Caco-2 (cell line): ENCODE measurements at regions not wholly inside any gene's neighbourhood (a gene's known extent, or its start where the extent isn't known, plus 50 kb on each side); places are given as distances from the start of the nearest gene placed in this dataset.

ENCODE experiments used
- BruUV-seq: library from RNA; stranded (reverse); fragments of 400-500 nt; replicated peaks from 2 replicates; lab custom pipeline; 2021; lab: Mats Ljungman, UMichigan
- CTCF ChIA-PET: fragments of 300-600 bp; sonication (Branson Sonifier 250); formaldehyde crosslinking; loops from one replicate; lab custom pipeline; 2022; ENCODE audit warnings: antibody characterized with exemption; lab: Charles Lee
- POLR2A ChIA-PET: fragments of 300-600 bp; sonication (Branson Sonifier 250); formaldehyde crosslinking; loops from one replicate; lab custom pipeline; 2022; ENCODE audit warnings: antibody characterized with exemption; lab: Charles Lee
- DNase-seq, 2 experiments: peaks; one replicate each; pipeline versions ENCODE4 v3.0.0 to v3.0.0-alpha.2; 2020 to 2022
- H3K27me3 ChIP-seq: replicated peaks from 2 replicates; pipeline ENCODE4 v1.6.0; 2011; ENCODE audit warnings: low read length; ENCODE audit not compliant: control insufficient read depth, insufficient read depth
- H3K36me3 ChIP-seq: 2 replicates; pipeline ENCODE4 v1.5.1; 2011; ENCODE audit warnings: low read length; ENCODE audit not compliant: control insufficient read depth, insufficient read depth
- H3K4me1 ChIP-seq: fragments of 250-450 bp; sonication (Bioruptor Pico); 2 replicates; pipeline ENCODE4 v1.5.1; 2020; ENCODE audit warnings: mild to moderate bottlenecking
- H3K4me3 ChIP-seq: 2 replicates; pipeline ENCODE4 v1.5.1; 2011; ENCODE audit warnings: low read depth, mild to moderate bottlenecking, control low read depth, low read length
- H3K9me3 ChIP-seq: fragments of 250-450 bp; sonication (Bioruptor Pico); 2 replicates; pipeline ENCODE4 v1.5.1; 2020; ENCODE audit warnings: mild to moderate bottlenecking, moderate library complexity
- H3K27ac Mint-ChIP-seq: one replicate; pipeline ENCODE4 v1.8.0; 2022; ENCODE audit warnings: mixed read lengths; ENCODE audit not compliant: unreplicated experiment
- H3K27me3 Mint-ChIP-seq: one replicate; pipeline ENCODE4 v1.8.0; 2022; ENCODE audit warnings: mixed read lengths; ENCODE audit not compliant: insufficient read depth, unreplicated experiment
- H3K36me3 Mint-ChIP-seq: one replicate; pipeline ENCODE4 v1.8.0; 2022; ENCODE audit warnings: mild to moderate bottlenecking, mixed read lengths; ENCODE audit not compliant: insufficient read depth, unreplicated experiment
- H3K4me1 Mint-ChIP-seq: one replicate; pipeline ENCODE4 v1.8.0; 2022; ENCODE audit warnings: low read depth, mixed read lengths; ENCODE audit not compliant: unreplicated experiment
- H3K4me3 Mint-ChIP-seq: one replicate; pipeline ENCODE4 v1.8.0; 2022; ENCODE audit warnings: mild to moderate bottlenecking, moderate library complexity, mixed read lengths; ENCODE audit not compliant: unreplicated experiment
- H3K9me3 Mint-ChIP-seq: one replicate; pipeline ENCODE4 v1.8.0; 2022; ENCODE audit warnings: mixed read lengths; ENCODE audit not compliant: unreplicated experiment
- intact Hi-C: fragments of 100-400 bp; cut with micrococcal nuclease; formaldehyde crosslinking; loops from one replicate; pipeline ENCODE4 v1.10.0; 2022; ENCODE audit not compliant: unreplicated experiment
- TF ChIP-seq, protein P1 (sequence below), 2 experiments: fragments of 200-600 bp in 1 of 2; IDR thresholded peaks; 1 replicate in 1 of 2; 2 replicates in 1 of 2; pipeline versions ENCODE4 v1.5.1 to v1.8.0; 2011 to 2022; ENCODE audit warnings: antibody characterized with exemption in 1 of 2, control low read depth in 1 of 2, inconsistent platforms in 1 of 2, low read depth in 1 of 2, low read length in 1 of 2, mild to moderate bottlenecking in 1 of 2, moderate library complexity in 1 of 2; ENCODE audit not compliant: insufficient read depth in 1 of 2, severe bottlenecking in 1 of 2, unreplicated experiment in 1 of 2

DNA sequence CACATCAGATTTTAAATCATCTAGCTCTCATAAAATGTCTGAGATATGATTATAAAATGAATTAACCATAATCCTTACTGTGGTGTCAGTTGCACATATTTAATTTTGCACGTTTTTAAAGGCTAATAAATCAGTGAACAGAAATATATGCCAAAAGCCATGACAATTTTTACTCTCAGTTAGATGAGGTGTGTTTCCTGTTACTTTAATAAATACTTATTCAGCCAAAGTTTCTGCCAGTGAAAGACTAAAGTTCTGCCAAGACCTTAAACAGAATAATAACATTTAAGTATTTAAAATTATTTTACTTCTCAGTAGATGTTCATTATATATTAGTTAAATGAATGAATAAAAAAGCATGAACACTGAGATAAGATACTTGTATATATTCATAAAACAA is 1150.1 kb downstream of the NAALADL2 start:
- ChIA-PET POLR2A (no interaction called here), CTCF (no interaction called here)
- no peaks in the 10 kb centered on the region for H3K36me3 Mint-ChIP-seq
- no peaks in the 10 kb centered on the region for H3K4me1 Mint-ChIP-seq
- H3K27me3 ChIP-seq = no peaks in the 10 kb centered on the region
- H3K9me3 Mint-ChIP-seq = no peaks in the 10 kb centered on the region
- BruUV-seq = no TSS peak
- no peaks in the 10 kb centered on the region for H3K9me3 ChIP-seq
- H3K4me3 ChIP-seq = no peak overlapping the region
- TF ChIP-seq, protein P1, sequence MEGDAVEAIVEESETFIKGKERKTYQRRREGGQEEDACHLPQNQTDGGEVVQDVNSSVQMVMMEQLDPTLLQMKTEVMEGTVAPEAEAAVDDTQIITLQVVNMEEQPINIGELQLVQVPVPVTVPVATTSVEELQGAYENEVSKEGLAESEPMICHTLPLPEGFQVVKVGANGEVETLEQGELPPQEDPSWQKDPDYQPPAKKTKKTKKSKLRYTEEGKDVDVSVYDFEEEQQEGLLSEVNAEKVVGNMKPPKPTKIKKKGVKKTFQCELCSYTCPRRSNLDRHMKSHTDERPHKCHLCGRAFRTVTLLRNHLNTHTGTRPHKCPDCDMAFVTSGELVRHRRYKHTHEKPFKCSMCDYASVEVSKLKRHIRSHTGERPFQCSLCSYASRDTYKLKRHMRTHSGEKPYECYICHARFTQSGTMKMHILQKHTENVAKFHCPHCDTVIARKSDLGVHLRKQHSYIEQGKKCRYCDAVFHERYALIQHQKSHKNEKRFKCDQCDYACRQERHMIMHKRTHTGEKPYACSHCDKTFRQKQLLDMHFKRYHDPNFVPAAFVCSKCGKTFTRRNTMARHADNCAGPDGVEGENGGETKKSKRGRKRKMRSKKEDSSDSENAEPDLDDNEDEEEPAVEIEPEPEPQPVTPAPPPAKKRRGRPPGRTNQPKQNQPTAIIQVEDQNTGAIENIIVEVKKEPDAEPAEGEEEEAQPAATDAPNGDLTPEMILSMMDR (IDR thresholded peaks at IDR 0.05; ENCODE audit: insufficient read depth in 1 of 2, low read depth in 1 of 2, low read length in 1 of 2, severe bottlenecking in 1 of 2, unreplicated experiment in 1 of 2) = no peak
- no peaks in the 10 kb centered on the region for H3K27me3 Mint-ChIP-seq
- no peaks in the 10 kb centered on the region for H3K36me3 ChIP-seq
- no peak overlapping the region for H3K27ac Mint-ChIP-seq
- no peak for DNase-seq
- H3K4me1 ChIP-seq = no peaks in the 10 kb centered on the region
- intact Hi-C loops = no loop called here
- H3K4me3 Mint-ChIP-seq = no peak overlapping the region

DNA sequence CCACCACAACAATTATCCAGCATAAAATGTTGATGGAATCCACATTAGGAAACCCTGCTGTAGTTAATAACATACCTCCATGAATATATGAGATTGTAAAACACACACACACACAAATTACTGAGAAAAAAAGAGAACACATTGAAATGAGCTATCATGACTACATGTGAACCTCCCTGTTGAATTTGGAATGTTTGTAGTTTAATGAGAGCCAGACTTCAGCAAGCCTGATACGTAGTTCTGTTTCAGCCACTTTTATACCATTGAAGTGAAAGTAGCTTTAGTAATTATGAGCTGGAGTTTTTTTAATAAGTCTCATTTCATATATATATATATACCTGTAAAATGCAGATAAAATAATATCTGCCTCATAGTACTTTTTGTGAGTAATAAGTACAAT is 1146.4 kb downstream of the NAALADL2 start:
- Mint-ChIP-seq H3K36me3 (no peaks in the 10 kb centered on the region), H3K27ac (no peak overlapping the region), H3K27me3 (no peaks in the 10 kb centered on the region), H3K9me3 (no peaks in the 10 kb centered on the region), H3K4me1 (no peaks in the 10 kb centered on the region), H3K4me3 (no peak overlapping the region)
- no peaks in the 10 kb centered on the region for H3K27me3 ChIP-seq
- H3K9me3 ChIP-seq = no peaks in the 10 kb centered on the region
- no TSS peak for BruUV-seq
- TF ChIP-seq, protein P1 (IDR thresholded peaks at IDR 0.05; ENCODE audit: insufficient read depth in 1 of 2, low read depth in 1 of 2, low read length in 1 of 2, severe bottlenecking in 1 of 2, unreplicated experiment in 1 of 2) = no peak
- H3K4me1 ChIP-seq = no peaks in the 10 kb centered on the region
- no peak for DNase-seq
- intact Hi-C loops = no loop called here
- CTCF ChIA-PET = no interaction called here
- POLR2A ChIA-PET = no interaction called here
- H3K36me3 ChIP-seq = no peaks in the 10 kb centered on the region
- no peak overlapping the region for H3K4me3 ChIP-seq

DNA sequence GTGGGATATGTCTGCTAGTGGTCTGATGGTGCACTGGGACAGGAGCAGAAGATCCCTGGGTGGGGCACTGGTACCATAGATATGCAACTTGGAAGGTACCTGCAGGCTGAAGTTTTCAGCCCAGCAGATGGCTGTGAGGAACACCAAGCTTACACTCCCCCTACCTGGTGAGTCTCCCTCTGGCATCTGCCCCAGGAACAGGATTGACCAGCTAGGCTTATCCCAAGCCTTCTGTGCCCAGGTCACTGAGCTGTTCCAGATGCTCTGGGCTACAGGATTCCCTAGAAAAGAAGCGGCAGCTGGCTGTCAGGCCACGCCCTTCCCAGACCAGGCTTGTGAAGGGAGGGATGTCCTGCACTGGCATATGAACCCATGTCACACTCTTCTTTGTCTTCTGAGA is 1130.0 kb downstream of the NAALADL2 start:
- Histone ChIP-seq H3K27me3 (no peaks in the 10 kb centered on the region), H3K4me3 (no peak overlapping the region), H3K36me3 (no peaks in the 10 kb centered on the region), H3K4me1 (no peaks in the 10 kb centered on the region), H3K9me3 (no peaks in the 10 kb centered on the region)
- no peak overlapping the region for H3K27ac Mint-ChIP-seq
- no peak for DNase-seq
- no TSS peak for BruUV-seq
- intact Hi-C loops = no loop called here
- H3K4me1 Mint-ChIP-seq = no peaks in the 10 kb centered on the region
- ChIA-PET CTCF (no interaction called here), POLR2A (no interaction called here)
- TF ChIP-seq, protein P1 (IDR thresholded peaks at IDR 0.05; ENCODE audit: insufficient read depth in 1 of 2, low read depth in 1 of 2, low read length in 1 of 2, severe bottlenecking in 1 of 2, unreplicated experiment in 1 of 2) = no peak
- no peaks in the 10 kb centered on the region for H3K9me3 Mint-ChIP-seq
- no peaks in the 10 kb centered on the region for H3K27me3 Mint-ChIP-seq
- no peak overlapping the region for H3K4me3 Mint-ChIP-seq
- H3K36me3 Mint-ChIP-seq = no peaks in the 10 kb centered on the region
